Medulla oblongata (tissue), 1 donor: ENCODE measurements at regions not wholly inside any gene's neighbourhood (a gene's known extent, or its start where the extent isn't known, plus 50 kb on each side); places are given as distances from the start of the nearest gene placed in this dataset.

ENCODE experiments used
- DNase-seq: peaks from one replicate; pipeline ENCODE4 v3.0.0-alpha.2; 2015; ENCODE audit errors: extremely low spot score

- no peak for DNase-seq
Observed at GRCh38 chr6:11358904-11359830, 126.7 kb upstream of the NEDD9 start.

- no peak for DNase-seq
Observed at GRCh38 chr6:11357285-11357684, 124.8 kb upstream of the NEDD9 start.

- no peak for DNase-seq
Observed at GRCh38 chr6:11356404-11357155, 124.1 kb upstream of the NEDD9 start.

GRCh38 chr6:11353921-11354389, 121.5 kb upstream of the NEDD9 start:
- DNase-seq = no peak

- peak; percentile 24 for DNase-seq
Observed at GRCh38 chr6:11350294-11350693, 117.8 kb upstream of the NEDD9 start.

GRCh38 chr6:11349880-11350279, 117.4 kb upstream of the NEDD9 start:
- no peak for DNase-seq

GRCh38 chr6:11346516-11346915, 114.0 kb upstream of the NEDD9 start:
- no peak for DNase-seq

- DNase-seq = no peak
Observed at GRCh38 chr6:11345536-11345935, 113.1 kb upstream of the NEDD9 start.

GRCh38 chr6:11343963-11344723, 111.7 kb upstream of the NEDD9 start:
- DNase-seq = no peak

- DNase-seq = no peak
Observed at GRCh38 chr6:11341867-11342266, 109.4 kb upstream of the NEDD9 start.

- no peak for DNase-seq
Observed at GRCh38 chr6:11341303-11341702, 108.8 kb upstream of the NEDD9 start.

- DNase-seq = no peak
Observed at GRCh38 chr6:11339380-11339779, 106.9 kb upstream of the NEDD9 start.

GRCh38 chr6:11337306-11337705, 104.8 kb upstream of the NEDD9 start:
- no peak for DNase-seq

- DNase-seq = no peak
Observed at GRCh38 chr6:11335826-11336225, 103.4 kb upstream of the NEDD9 start.

GRCh38 chr6:11333132-11333849, 100.8 kb upstream of the NEDD9 start:
- no peak for DNase-seq

- DNase-seq = no peak
Observed at GRCh38 chr6:11332463-11332862, 100.0 kb upstream of the NEDD9 start.

- no peak for DNase-seq
Observed at GRCh38 chr6:11331111-11331510, 98.6 kb upstream of the NEDD9 start.

- DNase-seq = peak; percentile 82
Observed at GRCh38 chr6:11330413-11330760, 97.9 kb upstream of the NEDD9 start.

GRCh38 chr6:11329726-11330412, 97.4 kb upstream of the NEDD9 start:
- DNase-seq = no peak

- DNase-seq = no peak
Observed at GRCh38 chr6:11328613-11329247, 96.3 kb upstream of the NEDD9 start.
